IMR-90 (cell line): ENCODE measurements at regions not wholly inside any gene's neighbourhood (a gene's known extent, or its start where the extent isn't known, plus 50 kb on each side); places are given as distances from the start of the nearest gene placed in this dataset.

Experiments
- ATAC-seq: fragments of 200-7000 bp; cut with Tn5 transposase; 2 replicates; pipeline ENCODE4 v1.9.1; 2020; ENCODE audit warnings: low read depth, mild to moderate bottlenecking, moderate library complexity
- BruUV-seq: library from RNA; stranded (reverse); fragments of 400-500 nt; replicated peaks from 2 replicates; lab custom pipeline; 2021; lab: Mats Ljungman, UMichigan
- CTCF ChIA-PET: fragments of 300-600 bp; formaldehyde crosslinking; extraction: SDS; loops from one replicate; lab custom pipeline; 2021; ENCODE audit warnings: antibody characterized with exemption; lab: Yijun Ruan, JAX
- POLR2A ChIA-PET: fragments of 300-600 bp; sonication (Branson Sonifier 250); formaldehyde crosslinking; loops from one replicate; lab custom pipeline; 2022; ENCODE audit warnings: antibody characterized with exemption; ENCODE audit not compliant: unreplicated experiment; lab: Charles Lee
- DNase-seq: peaks from one replicate; pipeline ENCODE4 v3.0.0; 2013
- H2AFZ ChIP-seq: replicated peaks from 2 replicates; pipeline ENCODE3; 2013; ENCODE audit warnings: low read length, mild to moderate bottlenecking; ENCODE audit not compliant: poor library complexity
- H2AK5ac ChIP-seq: 2 replicates; pipeline ENCODE4 v1.6.1; 2013; ENCODE audit warnings: low read depth, low read length, inconsistent platforms
- H2AK9ac ChIP-seq: replicated peaks from 2 replicates; pipeline ENCODE3; 2013; ENCODE audit warnings: mild to moderate bottlenecking, low read depth, low read length, moderate library complexity; ENCODE audit not compliant: poor library complexity
- H2BK120ac ChIP-seq: 2 replicates; pipeline ENCODE4 v1.6.1; 2013; ENCODE audit warnings: low read depth, low read length, inconsistent platforms
- H2BK15ac ChIP-seq: 3 replicates; pipeline ENCODE4 v1.6.1; 2013; ENCODE audit warnings: low read depth, low read length, inconsistent platforms
- H2BK20ac ChIP-seq: 2 replicates; pipeline ENCODE4 v1.6.1; 2013; ENCODE audit warnings: low read depth, mild to moderate bottlenecking, inconsistent platforms, low read length, moderate library complexity
- H2BK5ac ChIP-seq: 2 replicates; pipeline ENCODE4 v1.6.1; 2013; ENCODE audit warnings: mild to moderate bottlenecking, low read depth, low read length, inconsistent platforms; ENCODE audit not compliant: poor library complexity, severe bottlenecking
- H3K14ac ChIP-seq: replicated peaks from 2 replicates; pipeline ENCODE4 v1.6.1; 2013; ENCODE audit warnings: low read depth, low read length, inconsistent platforms
- H3K18ac ChIP-seq: 2 replicates; pipeline ENCODE4 v1.6.1; 2013; ENCODE audit warnings: low read depth, low read length, control low read depth
- H3K23ac ChIP-seq: 2 replicates; pipeline ENCODE4 v1.6.1; 2013; ENCODE audit warnings: low read depth, low read length, inconsistent platforms
- H3K27ac ChIP-seq: 2 replicates; pipeline ENCODE4 v1.5.1; 2013; ENCODE audit warnings: mild to moderate bottlenecking, control low read depth, low read length; ENCODE audit not compliant: insufficient read depth
- H3K27me3 ChIP-seq: 2 replicates; pipeline ENCODE4 v1.6.1; 2013; ENCODE audit warnings: low read length; ENCODE audit not compliant: control insufficient read depth, insufficient read depth
- H3K36me3 ChIP-seq: 2 replicates; pipeline ENCODE4 v1.6.1; 2013; ENCODE audit warnings: low read length, mixed read lengths; ENCODE audit not compliant: control insufficient read depth, insufficient read depth
- H3K4ac ChIP-seq: 2 replicates; pipeline ENCODE4 v1.6.1; 2013; ENCODE audit warnings: low read depth, low read length, inconsistent platforms
- H3K4me1 ChIP-seq: 2 replicates; pipeline ENCODE4 v1.6.1; 2013; ENCODE audit warnings: low read length, mixed read lengths; ENCODE audit not compliant: control insufficient read depth, insufficient read depth
- H3K4me2 ChIP-seq: 2 replicates; pipeline ENCODE4 v1.6.1; 2013; ENCODE audit warnings: low read depth, mild to moderate bottlenecking, control low read depth, low read length, moderate library complexity
- H3K4me3 ChIP-seq: 2 replicates; pipeline ENCODE4 v1.5.1; 2013; ENCODE audit warnings: low read depth, mild to moderate bottlenecking, control low read depth, low read length, moderate library complexity; ENCODE audit not compliant: insufficient read depth
- H3K56ac ChIP-seq: 2 replicates; pipeline ENCODE4 v1.6.1; 2013; ENCODE audit warnings: low read length, inconsistent platforms; ENCODE audit not compliant: insufficient read depth; ENCODE audit errors: extremely low read depth
- H3K79me1 ChIP-seq, 2 experiments: 2 replicates each; pipeline ENCODE4 v1.6.1; 2013; ENCODE audit warnings: low read length in 2 of 2, inconsistent platforms in 1 of 2, low read depth in 1 of 2
- H3K9ac ChIP-seq: 2 replicates; pipeline ENCODE4 v1.6.1; 2013; ENCODE audit warnings: low read depth, low read length, control low read depth
- H3K9me1 ChIP-seq: 2 replicates; pipeline ENCODE4 v1.6.1; 2013; ENCODE audit warnings: low read length, inconsistent platforms; ENCODE audit not compliant: insufficient read depth
- H3K9me3 ChIP-seq: 2 replicates; pipeline ENCODE4 v1.6.1; 2013; ENCODE audit warnings: low read length; ENCODE audit not compliant: control insufficient read depth, insufficient read depth
- H4K20me1 ChIP-seq: 2 replicates; pipeline ENCODE4 v1.6.1; 2013; ENCODE audit warnings: low read length, inconsistent platforms; ENCODE audit not compliant: insufficient read depth
- H4K5ac ChIP-seq: 2 replicates; pipeline ENCODE4 v1.6.1; 2013; ENCODE audit warnings: mild to moderate bottlenecking, low read depth, low read length, control low read depth
- H4K8ac ChIP-seq, 2 experiments: 2 replicates each; pipeline ENCODE4 v1.6.1; 2013; ENCODE audit warnings: low read depth in 2 of 2, low read length in 2 of 2, control low read depth in 1 of 2, inconsistent platforms in 1 of 2
- H4K91ac ChIP-seq: 2 replicates; pipeline ENCODE4 v1.6.1; 2013; ENCODE audit warnings: low read depth, low read length, inconsistent platforms; ENCODE audit not compliant: insufficient read depth
- BHLHE40 ChIP-seq: fragments of 150-350 bp; IDR thresholded peaks from 2 replicates; pipeline ENCODE4 v1.6.1; 2016; ENCODE audit warnings: mild to moderate bottlenecking, low read depth, low read length
- CEBPB ChIP-seq: IDR thresholded peaks from 2 replicates; pipeline ENCODE4 v1.6.1; 2012; ENCODE audit warnings: low read depth, low read length, improper control_type of control experiment
- POLR2A ChIP-seq: IDR thresholded peaks from 2 replicates; pipeline ENCODE4 v1.6.1; 2012; ENCODE audit warnings: mild to moderate bottlenecking, low read depth, low read length
- RFX5 ChIP-seq: IDR thresholded peaks from 2 replicates; pipeline ENCODE4 v1.8.0; 2012; ENCODE audit warnings: low read depth, mild to moderate bottlenecking, low read length, moderate library complexity
- WGBS, 2 experiments: methylation state at CpG; one replicate each; pipeline versions ENCODE4 v1.1.5 to v1.1.7; 2013; ENCODE audit warnings: missing lambda C conversion rate in 2 of 2; ENCODE audit not compliant: insufficient read length in 1 of 2; ENCODE audit errors: extremely low coverage in 2 of 2; 5-methylcytosine and 5-hydroxymethylcytosine counted together
- dilution Hi-C: fragments of 300-500 bp; cut with HindIII; formaldehyde crosslinking; loops from one replicate; pipeline ENCODE4 v1.14.3; 2018; ENCODE audit warnings: low sequenced_read_pairs; ENCODE audit not compliant: unreplicated experiment
- in situ Hi-C: fragments of 300-500 bp; cut with MboI; formaldehyde crosslinking; loops from 3 replicates; pipeline ENCODE4 v1.14.3; 2019; ENCODE audit warnings: low sequenced_read_pairs, inconsistent platforms, mixed read lengths
- intact Hi-C: fragments of 100-400 bp; cut with micrococcal nuclease; formaldehyde crosslinking; loops from 2 replicates; pipeline ENCODE4 v1.10.0; 2022

- in situ Hi-C loops = no loop called here
Measured at GRCh38 chr12:60415351-60415750, 819.5 kb downstream of the SLC16A7 start.

More at GRCh38 chr12:60415351-60415750, 819.5 kb downstream of the SLC16A7 start:
- peak; percentile 32 for ATAC-seq
- intact Hi-C loops (no loop called here), dilution Hi-C loops (no loop called here)
- BruUV-seq = no TSS peak
- Histone ChIP-seq H3K27me3 (no peaks in the 10 kb centered on the region), H3K23ac (no peak overlapping the region), H4K20me1 (no peaks in the 10 kb centered on the region), H4K8ac (no peak overlapping the region), H3K9me1 (no peaks in the 10 kb centered on the region), H4K5ac (no peak overlapping the region), H3K79me1 (no peaks in the 10 kb centered on the region), H2AFZ (no peak overlapping the region), H2AK5ac (no peak overlapping the region), H3K4me1 (no peaks in the 10 kb centered on the region), H2BK120ac (no peak overlapping the region), H2BK20ac (no peak overlapping the region), H3K4me2 (no peak overlapping the region), H3K18ac (no peak overlapping the region), H3K36me3 (no peaks in the 10 kb centered on the region), H2BK5ac (no peak overlapping the region), H3K56ac (no peak overlapping the region), H3K4me3 (no peak overlapping the region), H2AK9ac (no peak overlapping the region), H3K27ac (no peak overlapping the region), H3K9ac (no peak overlapping the region), H3K9me3 (peaks cover 4% of the 10 kb centered on the region), H2BK15ac (no peak overlapping the region), H3K4ac (no peak overlapping the region), H3K14ac (no peak overlapping the region), H4K91ac (no peak overlapping the region)
- peak; percentile 53; the same call in 1 of the 2 replicates for TF ChIP-seq CEBPB
- TF ChIP-seq BHLHE40 = peak; percentile 15; the same call in 1 of the 2 replicates
- TF ChIP-seq POLR2A = no peak
- TF ChIP-seq RFX5 = no peak
- CTCF ChIA-PET = no interaction called here
- POLR2A ChIA-PET = no interaction called here
- DNase-seq = peak; percentile 74
- 80% methylated on average over 1 of the region's 1 CpG; no CpG with 5 or more reads in 1 of the 2 experiments for WGBS, 2 experiments
